ENCODE measurements at regions not wholly inside any gene's neighbourhood (a gene's known extent, or its start where the extent isn't known, plus 50 kb on each side); places are given as distances from the start of the nearest gene placed in this dataset.

DNA sequence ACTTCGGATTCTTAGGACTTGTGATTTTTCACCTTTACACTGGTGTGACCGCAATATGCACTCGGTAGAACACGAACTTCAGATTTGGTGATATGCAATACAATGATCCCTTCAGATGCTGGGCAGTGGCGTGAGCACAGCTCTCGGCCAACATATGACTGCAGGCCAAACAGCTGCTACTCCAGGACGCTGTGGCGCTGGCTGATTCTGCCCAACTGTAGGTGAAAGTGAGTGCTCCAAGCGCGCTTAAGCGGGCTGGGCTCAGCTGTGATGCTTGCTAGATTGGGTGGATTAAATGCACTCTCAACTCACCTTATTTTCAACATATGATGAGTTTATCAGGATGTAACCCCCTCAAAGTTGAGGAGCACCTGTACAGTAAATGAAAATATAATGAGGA lies 137.6 kb upstream of the RET start:
- no peak for DNase-seq (ENCODE audit: low read depth, low spot score)
- SMC1A ChIA-PET (ENCODE audit: uncharacterized antibody, unreplicated experiment), result no interaction called here
- no peaks in the 10 kb centered on the region; the same call in 1 of the 2 replicates for H4K20me1 ChIP-seq (ENCODE audit: control insufficient read depth, insufficient read depth)
- no peak overlapping the region for H2AFZ ChIP-seq (ENCODE audit: control insufficient read depth, low read depth, low read length)
- POLR2A ChIA-PET, result no interaction called here
- no peaks in the 10 kb centered on the region for H3K9me3 ChIP-seq (replicated peaks; ENCODE audit: control insufficient read depth, insufficient read depth, low read length)
- no peak for ATAC-seq
- no peak overlapping the region for H3K27ac ChIP-seq (ENCODE audit: control insufficient read depth, insufficient read depth)
- CTCF ChIA-PET, result no interaction called here
- WGBS (ENCODE audit: insufficient coverage, insufficient replicate concordance, low lambda C conversion rate, missing lambda C conversion rate), result 49% methylated on average over 11 of the region's 11 CpGs
- no TSS peak for BruUV-seq (replicated peaks)
- no peaks in the 10 kb centered on the region for H3K36me3 ChIP-seq (ENCODE audit: control insufficient read depth in 2 of 2, insufficient read depth in 2 of 2, low read length in 1 of 2)
- intact Hi-C loops (cut with micrococcal nuclease; ENCODE audit: unreplicated experiment) (no loop called here), in situ Hi-C loops (cut with MboI) (no loop called here)
- RAD21 ChIA-PET (ENCODE audit: unreplicated experiment), result no interaction called here
- H3K4me1 ChIP-seq (ENCODE audit: control insufficient read depth, insufficient read depth, low read length), result no peaks in the 10 kb centered on the region
- no peak for FAIRE-seq
- peaks cover under 1 to 2% of the 10 kb centered on the region in 2 experiments; a peak in 2 of 4 replicates for H3K27me3 ChIP-seq (replicated peaks in 1 of 2; ENCODE audit: control insufficient read depth in 2 of 2, insufficient read depth in 2 of 2, low read length in 1 of 2)
- no peak overlapping the region for H3K4me2 ChIP-seq (ENCODE audit: control insufficient read depth, insufficient read depth)
- no peak overlapping the region for H3K4me3 ChIP-seq
- H3K9ac ChIP-seq (ENCODE audit: control insufficient read depth, insufficient read depth, low read length), result no peak overlapping the region
- H3K79me2 ChIP-seq (ENCODE audit: control insufficient read depth, insufficient read depth, low read length), result no peaks in the 10 kb centered on the region
- TF ChIP-seq TCF7 (IDR thresholded peaks at IDR 0.05; ENCODE audit: borderline replicate concordance) (no peak), ZNF274 (IDR thresholded peaks at IDR 0.05; ENCODE audit: insufficient read depth, insufficient read length) (no peak), CHD4 (IDR thresholded peaks at IDR 0.05) (no peak), SP1 (IDR thresholded peaks at IDR 0.05; ENCODE audit: low read depth, low read length) (no peak), NFYA (IDR thresholded peaks at IDR 0.05; ENCODE audit: borderline replicate concordance, low read depth, low read length) (no peak), EZH2 (IDR thresholded peaks at IDR 0.05; ENCODE audit: borderline replicate concordance, control insufficient read depth, low read depth, low read length) (no peak), SREBF2 (IDR thresholded peaks at IDR 0.05; ENCODE audit: low read length) (no peak), BMI1 (IDR thresholded peaks at IDR 0.05; ENCODE audit: borderline replicate concordance) (no peak), KLF5 (IDR thresholded peaks at IDR 0.05; ENCODE audit: partially characterized antibody) (no peak), WRNIP1 (IDR thresholded peaks at IDR 0.05; ENCODE audit: borderline replicate concordance, low read depth, low read length) (no peak), PRDM15 (CRISPR knock-in tag; IDR thresholded peaks at IDR 0.05) (no peak), NKRF (conservative IDR thresholded peaks at IDR 0.05) (no peak), CBX3 (IDR thresholded peaks at IDR 0.05; ENCODE audit: borderline replicate concordance, low read depth) (no peak)
- TF ChIP-seq, protein P1, sequence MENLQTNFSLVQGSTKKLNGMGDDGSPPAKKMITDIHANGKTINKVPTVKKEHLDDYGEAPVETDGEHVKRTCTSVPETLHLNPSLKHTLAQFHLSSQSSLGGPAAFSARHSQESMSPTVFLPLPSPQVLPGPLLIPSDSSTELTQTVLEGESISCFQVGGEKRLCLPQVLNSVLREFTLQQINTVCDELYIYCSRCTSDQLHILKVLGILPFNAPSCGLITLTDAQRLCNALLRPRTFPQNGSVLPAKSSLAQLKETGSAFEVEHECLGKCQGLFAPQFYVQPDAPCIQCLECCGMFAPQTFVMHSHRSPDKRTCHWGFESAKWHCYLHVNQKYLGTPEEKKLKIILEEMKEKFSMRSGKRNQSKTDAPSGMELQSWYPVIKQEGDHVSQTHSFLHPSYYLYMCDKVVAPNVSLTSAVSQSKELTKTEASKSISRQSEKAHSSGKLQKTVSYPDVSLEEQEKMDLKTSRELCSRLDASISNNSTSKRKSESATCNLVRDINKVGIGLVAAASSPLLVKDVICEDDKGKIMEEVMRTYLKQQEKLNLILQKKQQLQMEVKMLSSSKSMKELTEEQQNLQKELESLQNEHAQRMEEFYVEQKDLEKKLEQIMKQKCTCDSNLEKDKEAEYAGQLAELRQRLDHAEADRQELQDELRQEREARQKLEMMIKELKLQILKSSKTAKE (IDR thresholded peaks at IDR 0.05; ENCODE audit: low read depth, poor library complexity, severe bottlenecking), result no peak

All from GM12878 (cell line).